Activated T-helper 2 cell treated with anti-CD3 and anti-CD28 coated beads, Interferon-gamma antibody, Interleukin-2, Interleukin-4, amounts not matched to agents 10 μg/mL and 5 μg/mL and 100 μg/mL, durations not matched to agents 14 hours and 24 hours and 36 hours (primary cell): ENCODE measurements at regions not wholly inside any gene's neighbourhood (a gene's known extent, or its start where the extent isn't known, plus 50 kb on each side); places are given as distances from the start of the nearest gene placed in this dataset.

Experiments used
- DNase-seq: peaks from one replicate; pipeline ENCODE4 v3.0.0; 2021; ENCODE audit warnings: low spot score
- H3K27ac Mint-ChIP-seq: one replicate; pipeline ENCODE4 v1.8.0; 2021; ENCODE audit warnings: mixed read lengths
- H3K27me3 Mint-ChIP-seq: one replicate; pipeline ENCODE4 v1.8.0; 2021; ENCODE audit warnings: low read depth, mixed read lengths
- H3K36me3 Mint-ChIP-seq: one replicate; pipeline ENCODE4 v1.8.0; 2021; ENCODE audit warnings: low read depth, mixed read lengths
- H3K4me1 Mint-ChIP-seq: one replicate; pipeline ENCODE4 v1.8.0; 2021; ENCODE audit warnings: low read depth, mixed read lengths
- H3K4me3 Mint-ChIP-seq: one replicate; pipeline ENCODE4 v1.8.0; 2021; ENCODE audit warnings: low read depth, mild to moderate bottlenecking, moderate library complexity, mixed read lengths
- H3K9me3 Mint-ChIP-seq: one replicate; pipeline ENCODE4 v1.8.0; 2021; ENCODE audit warnings: mixed read lengths
- intact Hi-C: fragments of 100-400 bp; cut with micrococcal nuclease; formaldehyde crosslinking; loops from one replicate; pipeline ENCODE4 v1.15.1; 2023

- intact Hi-C loops: no loop called here
- no peak overlapping the region for H3K4me3 Mint-ChIP-seq
- no peaks in the 10 kb centered on the region for H3K27me3 Mint-ChIP-seq
Observed at GRCh38 chr1:222916100-222916499, 101.3 kb downstream of the DISP1 start.

GRCh38 chr1:222918801-222919477, 104.1 kb downstream of the DISP1 start:
- no peaks in the 10 kb centered on the region for H3K27me3 Mint-ChIP-seq
- no peaks in the 10 kb centered on the region for H3K4me1 Mint-ChIP-seq
- intact Hi-C loops: no loop called here
- peaks cover 5% of the 10 kb centered on the region for H3K9me3 Mint-ChIP-seq
- no peak for DNase-seq
- no peak overlapping the region for H3K4me3 Mint-ChIP-seq
- no peaks in the 10 kb centered on the region for H3K36me3 Mint-ChIP-seq
- no peak overlapping the region for H3K27ac Mint-ChIP-seq

More at GRCh38 chr1:222916100-222916499, 101.3 kb downstream of the DISP1 start:
- Mint-ChIP-seq H3K9me3 (peaks cover 5% of the 10 kb centered on the region), H3K4me1 (no peaks in the 10 kb centered on the region), H3K36me3 (no peaks in the 10 kb centered on the region), H3K27ac (no peak overlapping the region)
- no peak for DNase-seq

GRCh38 chr1:222919478-222919865, 104.6 kb downstream of the DISP1 start:
- intact Hi-C loops: no loop called here
- peaks cover 5% of the 10 kb centered on the region for H3K9me3 Mint-ChIP-seq
- H3K27me3 Mint-ChIP-seq: no peaks in the 10 kb centered on the region
- H3K4me1 Mint-ChIP-seq: no peaks in the 10 kb centered on the region
- H3K36me3 Mint-ChIP-seq: no peaks in the 10 kb centered on the region
- no peak overlapping the region for H3K27ac Mint-ChIP-seq
- H3K4me3 Mint-ChIP-seq: no peak overlapping the region
- no peak for DNase-seq

- Mint-ChIP-seq H3K4me1 (no peaks in the 10 kb centered on the region), H3K27me3 (no peaks in the 10 kb centered on the region), H3K27ac (no peak overlapping the region), H3K9me3 (peaks cover 5% of the 10 kb centered on the region), H3K36me3 (no peaks in the 10 kb centered on the region), H3K4me3 (no peak overlapping the region)
- no peak for DNase-seq
- intact Hi-C loops: no loop called here
Observed at GRCh38 chr1:222920169-222920568, 105.3 kb downstream of the DISP1 start.

- DNase-seq: no peak
- no peak overlapping the region for H3K4me3 Mint-ChIP-seq
- intact Hi-C loops: no loop called here
- peaks cover 5% of the 10 kb centered on the region for H3K9me3 Mint-ChIP-seq
- H3K4me1 Mint-ChIP-seq: no peaks in the 10 kb centered on the region
- no peak overlapping the region for H3K27ac Mint-ChIP-seq
- no peaks in the 10 kb centered on the region for H3K27me3 Mint-ChIP-seq
- no peaks in the 10 kb centered on the region for H3K36me3 Mint-ChIP-seq
Observed at GRCh38 chr1:222921945-222922344, 107.1 kb downstream of the DISP1 start.

GRCh38 chr1:222923506-222923905, 108.7 kb downstream of the DISP1 start:
- Mint-ChIP-seq H3K36me3 (no peaks in the 10 kb centered on the region), H3K4me1 (no peaks in the 10 kb centered on the region), H3K27me3 (no peaks in the 10 kb centered on the region), H3K4me3 (no peak overlapping the region), H3K9me3 (no peaks in the 10 kb centered on the region), H3K27ac (no peak overlapping the region)
- DNase-seq: no peak
- intact Hi-C loops: no loop called here

DNA sequence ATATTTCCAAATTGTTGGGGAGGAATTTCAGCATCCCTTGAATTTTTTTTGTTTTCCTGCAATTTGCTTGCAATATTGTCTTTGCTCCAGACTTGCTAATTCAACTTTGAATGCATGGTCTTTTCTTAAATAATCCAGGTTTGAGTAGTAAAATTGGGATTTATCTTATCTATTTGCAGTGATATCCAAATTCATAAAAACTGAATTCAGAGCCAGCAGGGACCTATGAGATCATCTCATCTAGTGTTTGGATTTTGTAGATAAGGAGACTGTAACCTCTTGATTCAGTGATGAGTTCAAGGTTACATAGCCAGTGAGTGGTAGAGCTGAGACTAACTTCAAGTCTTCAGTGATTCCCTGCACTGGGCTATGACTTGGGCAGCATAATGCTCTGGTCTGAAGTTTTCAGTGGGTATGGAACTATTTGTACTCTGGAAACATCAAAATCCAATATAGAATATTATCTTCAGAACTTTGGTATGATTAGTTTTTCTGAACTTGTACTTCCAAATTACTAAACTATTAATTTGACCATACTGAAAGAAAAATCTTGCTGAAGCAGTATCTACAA, 109.4 kb downstream of the DISP1 start:
- DNase-seq: no peak
- intact Hi-C loops: no loop called here
- no peaks in the 10 kb centered on the region for H3K36me3 Mint-ChIP-seq
- no peak overlapping the region for H3K27ac Mint-ChIP-seq
- no peaks in the 10 kb centered on the region for H3K4me1 Mint-ChIP-seq
- no peaks in the 10 kb centered on the region for H3K9me3 Mint-ChIP-seq
- H3K4me3 Mint-ChIP-seq: no peak overlapping the region
- no peaks in the 10 kb centered on the region for H3K27me3 Mint-ChIP-seq

DNA sequence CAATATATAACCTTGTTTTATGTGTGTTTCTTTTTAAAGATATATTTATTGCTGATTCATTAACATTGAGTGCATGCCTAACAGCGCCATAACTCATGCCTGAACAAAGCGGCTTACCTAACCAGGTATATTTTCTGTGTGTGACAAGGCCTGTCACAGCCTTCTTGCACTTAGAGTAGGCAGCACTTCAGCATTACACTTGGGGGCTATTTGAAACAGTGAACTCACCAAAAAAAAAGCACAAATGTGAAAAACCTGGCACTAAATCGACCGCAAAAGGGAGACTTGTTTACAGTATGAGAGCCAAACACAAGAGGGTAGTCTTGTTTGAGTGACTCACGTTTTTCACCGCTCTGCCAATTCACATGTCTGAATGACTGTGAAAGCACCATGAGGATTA, 111.7 kb downstream of the DISP1 start:
- H3K27ac Mint-ChIP-seq: no peak overlapping the region

GRCh38 chr1:222927031-222927430, 112.2 kb downstream of the DISP1 start:
- Mint-ChIP-seq H3K36me3 (no peaks in the 10 kb centered on the region), H3K9me3 (no peaks in the 10 kb centered on the region), H3K4me1 (no peaks in the 10 kb centered on the region), H3K4me3 (no peak overlapping the region), H3K27me3 (no peaks in the 10 kb centered on the region), H3K27ac (no peak overlapping the region)
- intact Hi-C loops: no loop called here
- DNase-seq: no peak

More for the DNA sequence above, 111.7 kb downstream of the DISP1 start:
- no peaks in the 10 kb centered on the region for H3K36me3 Mint-ChIP-seq
- H3K4me1 Mint-ChIP-seq: no peaks in the 10 kb centered on the region
- H3K9me3 Mint-ChIP-seq: no peaks in the 10 kb centered on the region
- H3K27me3 Mint-ChIP-seq: no peaks in the 10 kb centered on the region
- no peak for DNase-seq
- intact Hi-C loops: no loop called here
- H3K4me3 Mint-ChIP-seq: no peak overlapping the region

GRCh38 chr1:222928212-222928611, 113.4 kb downstream of the DISP1 start:
- no peaks in the 10 kb centered on the region for H3K4me1 Mint-ChIP-seq
- no peaks in the 10 kb centered on the region for H3K36me3 Mint-ChIP-seq
- no peaks in the 10 kb centered on the region for H3K27me3 Mint-ChIP-seq
- H3K4me3 Mint-ChIP-seq: no peak overlapping the region
- no peaks in the 10 kb centered on the region for H3K9me3 Mint-ChIP-seq
- no peak overlapping the region for H3K27ac Mint-ChIP-seq
- no peak for DNase-seq
- intact Hi-C loops: no loop called here

DNA sequence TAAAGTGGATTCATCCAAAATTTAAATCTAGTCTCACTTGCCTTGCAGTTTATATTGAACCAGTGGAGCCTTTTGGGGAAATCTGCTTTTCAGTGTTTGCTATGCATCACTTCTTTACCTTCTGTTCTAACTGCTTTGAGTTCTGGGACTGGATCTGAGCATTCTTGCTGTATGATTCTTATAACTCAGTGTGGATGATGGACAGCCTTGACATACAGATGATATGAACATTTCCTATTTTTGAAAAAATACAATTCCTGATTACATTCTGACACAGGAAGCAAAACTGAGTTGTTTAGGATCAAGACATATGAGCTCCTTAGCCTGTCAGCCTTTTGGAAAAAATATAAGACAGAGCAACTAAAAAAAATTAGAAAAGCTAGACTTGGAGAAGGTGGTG, 115.2 kb downstream of the DISP1 start:
- Mint-ChIP-seq H3K4me1 (no peaks in the 10 kb centered on the region), H3K9me3 (no peaks in the 10 kb centered on the region), H3K4me3 (no peak overlapping the region), H3K27ac (no peak overlapping the region), H3K27me3 (no peaks in the 10 kb centered on the region), H3K36me3 (no peaks in the 10 kb centered on the region)
- no peak for DNase-seq
- intact Hi-C loops: no loop called here

DNA sequence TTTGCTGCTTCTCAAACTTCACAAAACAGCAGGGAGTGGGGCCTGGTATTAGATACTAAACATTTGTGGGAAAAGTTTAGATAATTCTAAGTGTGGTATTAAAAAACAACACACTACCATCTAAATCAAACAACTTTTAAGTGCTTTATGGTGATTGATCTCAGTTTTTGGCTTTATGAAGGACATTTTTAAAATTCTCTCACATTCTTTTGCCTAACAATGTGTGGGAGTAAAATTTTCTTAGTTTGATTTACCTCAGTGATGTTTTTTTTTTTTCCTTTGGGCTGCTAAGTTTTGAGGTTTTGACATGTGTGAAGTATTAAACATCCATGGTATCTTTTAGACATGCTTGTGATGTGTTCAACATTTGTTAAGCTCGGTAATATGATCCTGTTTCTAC, 116.2 kb downstream of the DISP1 start:
- H3K9me3 Mint-ChIP-seq: no peaks in the 10 kb centered on the region
- no peak overlapping the region for H3K4me3 Mint-ChIP-seq
- no peak for DNase-seq
- intact Hi-C loops: no loop called here
- no peak overlapping the region for H3K27ac Mint-ChIP-seq
- no peaks in the 10 kb centered on the region for H3K27me3 Mint-ChIP-seq
- no peaks in the 10 kb centered on the region for H3K36me3 Mint-ChIP-seq
- no peaks in the 10 kb centered on the region for H3K4me1 Mint-ChIP-seq

GRCh38 chr1:222933273-222933672, 118.4 kb downstream of the DISP1 start:
- no peaks in the 10 kb centered on the region for H3K36me3 Mint-ChIP-seq
- intact Hi-C loops: no loop called here

More at GRCh38 chr1:222933273-222933672, 118.4 kb downstream of the DISP1 start:
- DNase-seq: no peak
- Mint-ChIP-seq H3K27me3 (no peaks in the 10 kb centered on the region), H3K4me1 (no peaks in the 10 kb centered on the region), H3K9me3 (no peaks in the 10 kb centered on the region), H3K4me3 (no peak overlapping the region), H3K27ac (no peak overlapping the region)
